KMS-11 (cell line): ENCODE measurements at regions not wholly inside any gene's neighbourhood (a gene's known extent, or its start where the extent isn't known, plus 50 kb on each side); places are given as distances from the start of the nearest gene placed in this dataset.
A peak's percentile ranks its signal among the peaks of the same experiment; 100 is the strongest.

ENCODE experiments used
- H2AFZ ChIP-seq: fragments of 200-600 bp; sonication (generic); 2 replicates; pipeline ENCODE4 v1.6.1; 2016; ENCODE audit warnings: antibody characterized with exemption, mixed run types, low read depth
- H3K27ac ChIP-seq: fragments of 200-600 bp; sonication (generic); 2 replicates; pipeline ENCODE4 v1.6.1; 2016; ENCODE audit warnings: mild to moderate bottlenecking, mixed run types
- H3K27me3 ChIP-seq: fragments of 200-600 bp; sonication (generic); 2 replicates; pipeline ENCODE4 v1.6.1; 2017; ENCODE audit warnings: mild to moderate bottlenecking, low read depth, mixed run types, moderate library complexity; ENCODE audit not compliant: insufficient read depth
- H3K36me3 ChIP-seq: fragments of 200-600 bp; sonication (generic); 2 replicates; pipeline ENCODE4 v1.6.1; 2017; ENCODE audit warnings: mild to moderate bottlenecking, mixed run types; ENCODE audit not compliant: insufficient read depth
- H3K4me1 ChIP-seq: fragments of 200-600 bp; sonication (generic); 2 replicates; pipeline ENCODE4 v1.6.1; 2016; ENCODE audit warnings: mild to moderate bottlenecking, low read depth, mixed run types; ENCODE audit not compliant: poor library complexity, severe bottlenecking
- H3K4me2 ChIP-seq: fragments of 200-600 bp; sonication (generic); 2 replicates; pipeline ENCODE4 v1.7.0; 2016; ENCODE audit warnings: mild to moderate bottlenecking, mixed run types
- H3K4me3 ChIP-seq: fragments of 200-600 bp; sonication (generic); IDR thresholded peaks from 2 replicates; pipeline ENCODE4 v1.6.1; 2017; ENCODE audit warnings: low read depth, low read length, mixed read lengths; ENCODE audit not compliant: insufficient read depth
- H3K79me2 ChIP-seq: fragments of 200-600 bp; sonication (generic); 2 replicates; pipeline ENCODE4 v1.6.1; 2016; ENCODE audit warnings: low read depth, mixed run types; ENCODE audit not compliant: insufficient read depth
- H3K9ac ChIP-seq: fragments of 200-600 bp; sonication (generic); 2 replicates; pipeline ENCODE4 v1.6.1; 2016; ENCODE audit warnings: mild to moderate bottlenecking, mixed run types
- H4K20me1 ChIP-seq: fragments of 200-600 bp; sonication (generic); 2 replicates; pipeline ENCODE4 v1.6.1; 2016; ENCODE audit warnings: mild to moderate bottlenecking, mixed run types; ENCODE audit not compliant: insufficient read depth
- CTCF ChIP-seq: fragments of 200-600 bp; sonication (generic); conservative IDR thresholded peaks from 2 replicates; pipeline ENCODE4 v1.6.1; 2017; ENCODE audit warnings: low read depth, mild to moderate bottlenecking, antibody characterized with exemption, low read length, moderate library complexity, mixed read lengths

DNA sequence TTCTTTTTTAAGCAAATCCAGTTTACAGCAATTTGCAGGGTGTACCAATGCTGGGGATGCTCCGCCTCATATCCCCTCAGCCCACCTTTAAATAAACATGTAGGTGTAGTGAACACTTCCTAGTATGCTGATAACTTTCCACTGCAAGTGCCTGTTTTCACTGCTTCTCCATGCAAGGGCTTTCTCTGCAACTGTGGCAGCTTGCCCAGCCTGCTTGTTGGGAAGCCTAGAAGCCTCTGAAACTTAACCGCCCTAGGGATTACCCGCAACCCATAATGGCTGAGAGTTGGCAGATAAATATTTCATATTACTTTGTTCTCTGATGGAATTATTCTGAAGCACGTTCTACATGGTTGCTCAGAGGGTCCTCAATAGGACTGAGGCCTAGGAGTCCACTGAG is 253.7 kb upstream of the DDX53 start:
- Histone ChIP-seq H3K27ac (no peak overlapping the region), H2AFZ (no peak overlapping the region), H3K4me1 (no peaks in the 10 kb centered on the region), H3K4me2 (no peak overlapping the region), H3K27me3 (no peaks in the 10 kb centered on the region), H3K4me3 (no peak overlapping the region), H3K36me3 (no peaks in the 10 kb centered on the region), H3K9ac (no peak overlapping the region), H3K79me2 (no peaks in the 10 kb centered on the region), H4K20me1 (no peaks in the 10 kb centered on the region)
- no peak for TF ChIP-seq CTCF

GRCh38 chrX:22748093-22748999 is 251.4 kb upstream of the DDX53 start:
- Histone ChIP-seq H2AFZ (no peak overlapping the region), H3K27me3 (no peaks in the 10 kb centered on the region), H3K36me3 (no peaks in the 10 kb centered on the region), H3K27ac (no peak overlapping the region), H3K4me3 (no peak overlapping the region), H4K20me1 (no peaks in the 10 kb centered on the region), H3K4me2 (no peak overlapping the region), H3K79me2 (no peaks in the 10 kb centered on the region), H3K4me1 (no peaks in the 10 kb centered on the region), H3K9ac (no peak overlapping the region)
- peak; percentile 74 for TF ChIP-seq CTCF

DNA sequence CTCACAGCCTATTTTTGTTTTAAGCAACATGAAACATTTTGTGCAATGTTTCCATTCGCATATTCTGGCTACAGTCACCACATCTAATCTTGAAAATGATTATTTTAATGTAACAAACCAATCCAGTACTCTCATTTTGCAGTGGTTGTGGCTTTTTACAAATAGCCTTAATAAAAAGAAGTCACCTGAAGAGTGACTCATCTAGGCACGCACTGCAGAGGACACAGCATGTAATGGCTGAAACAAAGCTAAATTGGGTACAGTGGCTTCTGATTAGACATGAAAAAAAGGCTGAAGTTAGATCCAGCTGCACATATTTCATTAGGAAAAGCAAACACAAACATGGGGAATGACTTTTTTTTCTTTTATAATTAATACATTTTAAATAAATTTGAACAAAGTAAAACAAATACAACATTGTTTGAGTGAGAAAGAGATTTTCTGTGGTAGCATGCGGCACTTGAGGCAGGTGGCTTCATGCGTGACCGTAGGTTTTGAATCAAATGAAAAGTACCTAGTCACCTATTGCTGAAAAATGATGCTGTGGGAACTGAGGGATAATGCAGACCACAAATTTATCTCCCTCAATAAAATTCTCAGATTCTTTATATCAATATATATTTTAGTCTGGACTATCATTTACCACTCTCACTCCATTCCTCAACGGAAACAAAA is 240.8 kb upstream of the DDX53 start:
- Histone ChIP-seq H3K36me3 (no peaks in the 10 kb centered on the region), H3K4me1 (no peaks in the 10 kb centered on the region), H3K27ac (no peak overlapping the region), H3K79me2 (no peaks in the 10 kb centered on the region), H4K20me1 (no peaks in the 10 kb centered on the region), H3K4me3 (no peak overlapping the region), H3K9ac (no peak overlapping the region), H3K4me2 (no peak overlapping the region), H3K27me3 (no peaks in the 10 kb centered on the region), H2AFZ (no peak overlapping the region)
- TF ChIP-seq CTCF = no peak

DNA sequence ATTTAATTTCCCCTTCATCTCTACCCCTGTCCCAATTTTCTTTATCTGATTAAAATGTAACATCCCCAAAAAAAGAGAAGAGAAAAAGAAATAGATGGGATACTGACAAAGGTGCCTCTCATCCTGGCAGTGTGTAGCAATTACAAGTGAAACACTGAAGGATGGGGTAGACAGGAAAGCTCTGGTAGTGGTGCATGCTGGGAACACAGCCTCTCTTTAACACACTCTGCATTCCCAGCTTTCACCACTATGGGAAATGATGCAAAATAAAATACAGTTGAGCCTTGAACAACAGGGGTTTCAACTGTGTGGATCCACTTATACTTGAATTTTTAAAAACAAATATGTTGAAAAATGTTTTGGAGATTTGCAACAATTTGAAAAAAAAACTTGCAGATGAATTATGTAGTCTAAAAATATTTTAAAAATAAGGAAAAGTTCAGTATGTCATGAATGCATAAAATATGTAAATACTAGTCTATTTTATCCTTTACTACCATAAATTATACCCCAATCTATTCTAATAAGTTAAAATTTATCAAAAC is 239.2 kb upstream of the DDX53 start:
- Histone ChIP-seq H4K20me1 (no peaks in the 10 kb centered on the region), H3K79me2 (no peaks in the 10 kb centered on the region), H3K27ac (no peak overlapping the region), H3K9ac (no peak overlapping the region), H3K27me3 (no peaks in the 10 kb centered on the region), H3K4me2 (no peak overlapping the region), H3K36me3 (no peaks in the 10 kb centered on the region), H3K4me1 (no peaks in the 10 kb centered on the region), H3K4me3 (no peak overlapping the region), H2AFZ (no peak overlapping the region)
- TF ChIP-seq CTCF = no peak
